Islet precursor cell (in vitro differentiated cells): ENCODE measurements at regions not wholly inside any gene's neighbourhood (a gene's known extent, or its start where the extent isn't known, plus 50 kb on each side); places are given as distances from the start of the nearest gene placed in this dataset.
A peak's percentile ranks its signal among the peaks of the same experiment; 100 is the strongest.
"Not testable (repeated sequence)": the region's sequence is repeated elsewhere in the genome, so short reads cannot be mapped to it uniquely, and the experiment has no call there.

ENCODE experiments used
- DNase-seq: peaks from one replicate; pipeline ENCODE4 v3.0.0-alpha.2; 2018

DNA sequence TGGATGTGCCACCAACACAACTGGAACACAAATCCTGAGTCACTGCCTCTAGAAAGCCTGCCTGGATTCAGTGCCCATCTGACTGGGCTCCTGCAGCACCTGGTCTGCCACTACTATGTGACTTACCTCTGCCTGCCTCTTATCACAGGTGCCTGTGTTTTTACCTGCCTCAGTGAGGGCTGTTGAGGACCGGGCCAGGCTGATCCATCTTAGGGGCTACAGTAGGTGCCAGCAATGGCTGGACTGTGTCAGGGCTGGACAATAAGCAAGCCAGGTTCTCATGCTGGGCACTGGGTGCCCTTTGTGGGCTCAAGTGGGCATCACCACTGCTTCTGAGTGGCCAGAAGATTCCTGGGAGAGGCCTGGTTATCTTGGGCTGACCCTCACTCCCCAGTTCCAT, 948.6 kb upstream of the TPTE start:
- DNase-seq, result not testable (repeated sequence)

GRCh38 chr21:9573528-9573927, 947.9 kb upstream of the TPTE start:
- DNase-seq, result not testable (repeated sequence)

DNA sequence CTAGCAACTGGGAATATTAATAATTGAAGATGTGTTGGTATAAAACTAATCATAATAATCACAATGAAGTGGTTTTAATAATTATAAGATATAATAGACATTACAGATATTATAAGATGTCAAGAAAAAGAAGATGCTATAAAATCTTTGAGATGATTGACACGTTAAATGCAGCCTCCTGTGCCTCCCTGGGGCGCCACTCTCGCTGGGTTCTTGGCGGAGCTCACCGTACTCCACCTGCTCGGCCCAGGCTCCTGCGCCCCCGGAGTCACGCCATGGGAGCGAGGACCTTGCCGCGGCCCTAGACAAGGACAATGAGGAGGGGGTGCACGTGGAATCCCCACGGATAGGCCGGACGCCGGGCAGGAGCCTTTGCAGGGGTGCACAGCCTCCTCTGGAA, 942.1 kb upstream of the TPTE start:
- DNase-seq, result not testable (repeated sequence)

GRCh38 chr21:9587941-9588340, 933.4 kb upstream of the TPTE start:
- peak; percentile 46 for DNase-seq

GRCh38 chr21:9592591-9592990, 928.8 kb upstream of the TPTE start:
- not testable (repeated sequence) for DNase-seq

- not testable (repeated sequence) for DNase-seq
Measured at GRCh38 chr21:9593646-9594045, 927.7 kb upstream of the TPTE start.

DNA sequence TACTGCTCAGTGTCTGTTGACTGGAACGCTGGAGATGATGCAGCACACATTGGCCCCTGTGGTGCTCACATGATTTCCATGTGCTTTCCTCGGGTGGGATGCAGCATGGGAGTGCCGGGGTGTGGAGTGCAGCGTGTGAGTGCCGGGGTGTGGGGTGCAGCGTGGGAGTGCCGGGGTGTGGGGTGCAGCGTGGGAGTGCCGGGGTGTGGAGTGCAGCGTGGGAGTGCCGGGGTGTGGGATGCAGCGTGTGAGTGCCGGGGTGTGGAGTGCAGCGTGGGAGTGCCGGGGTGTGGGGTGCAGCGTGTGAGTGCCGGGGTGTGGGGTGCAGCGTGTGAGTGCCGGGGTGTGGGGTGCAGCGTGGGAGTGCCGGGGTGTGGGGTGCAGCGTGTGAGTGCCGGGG, 907.4 kb upstream of the TPTE start:
- DNase-seq, result not testable (repeated sequence)

DNA sequence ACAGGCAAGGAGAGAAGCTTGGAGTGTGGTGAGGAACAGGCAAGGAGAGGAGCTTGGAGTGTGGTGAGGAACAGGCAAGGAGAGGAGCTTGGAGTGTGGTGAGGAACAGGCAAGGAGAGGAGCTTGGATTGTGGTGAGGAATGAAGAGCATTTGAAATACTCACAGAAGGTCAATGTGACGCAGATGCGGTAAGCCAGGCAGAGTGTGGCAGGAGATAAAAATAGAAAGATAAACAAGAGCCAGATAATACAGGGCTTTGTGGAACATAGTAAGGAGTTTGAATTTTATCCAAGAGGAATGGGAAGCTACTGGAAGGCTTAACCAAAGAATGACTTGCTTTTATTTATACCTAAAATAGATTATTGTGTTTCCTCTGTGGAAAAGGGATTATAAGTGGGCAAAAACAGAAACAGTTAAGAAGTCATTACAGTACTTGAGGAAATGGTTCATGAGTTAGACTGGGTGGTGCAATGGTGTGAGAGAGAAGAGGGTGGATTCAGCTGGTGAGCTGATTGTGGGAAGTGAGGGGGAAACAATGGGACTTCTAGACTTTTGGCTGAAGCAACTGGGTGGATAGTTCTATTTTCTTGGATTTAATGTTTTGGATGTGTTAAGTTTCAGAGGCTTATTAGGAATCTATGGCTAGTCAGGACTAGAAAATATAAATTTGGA, 900.1 kb upstream of the TPTE start:
- not testable (repeated sequence) for DNase-seq

DNA sequence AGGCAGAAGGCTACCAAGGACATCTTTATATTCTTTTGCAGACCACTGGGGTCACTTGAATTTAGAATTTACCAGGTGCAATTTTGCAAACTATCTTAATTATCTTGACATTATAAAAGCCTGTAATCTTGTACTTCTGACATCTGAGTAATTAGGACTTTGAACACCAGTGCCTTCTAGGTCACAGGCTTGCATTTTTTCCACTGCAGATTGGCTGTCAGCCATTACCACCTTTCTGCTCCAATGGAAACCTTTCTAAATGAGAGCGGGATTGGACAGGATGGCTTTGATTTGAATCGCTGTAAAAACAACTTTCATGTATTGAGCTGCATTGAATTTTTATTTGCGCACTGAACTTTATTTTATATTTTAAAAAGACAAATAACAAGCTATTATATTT, 893.3 kb upstream of the TPTE start:
- not testable (repeated sequence) for DNase-seq

- not testable (repeated sequence) for DNase-seq
Measured at GRCh38 chr21:9647409-9647808, 874.0 kb upstream of the TPTE start.

DNA sequence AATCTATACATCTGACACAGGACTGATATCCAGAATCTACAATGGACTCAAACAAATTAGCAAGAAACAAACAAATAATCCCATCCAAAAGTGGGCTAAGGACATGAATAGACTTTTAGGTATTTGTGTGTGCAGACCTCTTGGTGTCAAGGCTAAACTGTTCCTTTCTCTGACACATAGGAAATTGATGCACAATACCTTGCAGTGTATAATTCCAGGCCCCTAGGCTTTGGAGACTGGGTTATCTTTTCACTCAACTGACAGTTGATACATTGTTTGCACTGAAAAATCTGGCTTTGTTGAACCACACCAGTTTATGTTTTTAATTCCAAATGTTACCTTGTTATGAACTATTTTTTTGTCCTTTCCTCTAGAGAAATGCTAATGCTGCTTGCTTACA, 873.1 kb upstream of the TPTE start:
- not testable (repeated sequence) for DNase-seq

GRCh38 chr21:9648947-9649720, 872.2 kb upstream of the TPTE start:
- DNase-seq, result not testable (repeated sequence)

GRCh38 chr21:9652819-9653218, 868.6 kb upstream of the TPTE start:
- not testable (repeated sequence) for DNase-seq

GRCh38 chr21:9655221-9655620, 866.2 kb upstream of the TPTE start:
- not testable (repeated sequence) for DNase-seq

DNA sequence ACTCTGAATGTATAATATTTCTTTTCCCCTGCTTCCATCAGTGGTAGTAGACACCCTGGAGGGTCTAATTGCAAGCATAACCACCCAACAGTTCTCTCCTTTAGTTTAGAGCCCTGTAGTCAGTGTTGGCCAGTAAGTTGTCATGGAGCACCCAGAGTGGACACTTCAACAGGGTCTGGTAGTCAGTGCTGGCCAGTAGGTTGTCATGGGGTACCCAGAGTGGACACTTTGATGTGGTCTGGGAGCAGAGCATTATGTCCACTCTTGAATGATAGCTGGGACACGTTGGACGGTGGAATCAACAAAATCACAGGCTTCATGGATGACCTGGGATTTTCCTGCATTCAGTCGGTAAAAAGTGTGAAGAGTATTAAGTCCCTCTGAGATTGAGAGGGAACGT, 864.9 kb upstream of the TPTE start:
- not testable (repeated sequence) for DNase-seq

GRCh38 chr21:9657779-9658178, 863.6 kb upstream of the TPTE start:
- not testable (repeated sequence) for DNase-seq

- not testable (repeated sequence) for DNase-seq
Measured at GRCh38 chr21:9659877-9660276, 861.5 kb upstream of the TPTE start.

- not testable (repeated sequence) for DNase-seq
Measured at GRCh38 chr21:9663914-9664729, 857.3 kb upstream of the TPTE start.

GRCh38 chr21:9675811-9676210, 845.6 kb upstream of the TPTE start:
- DNase-seq, result not testable (repeated sequence)

- peak; percentile 10 for DNase-seq
Measured at GRCh38 chr21:9679029-9679428, 842.4 kb upstream of the TPTE start.

DNA sequence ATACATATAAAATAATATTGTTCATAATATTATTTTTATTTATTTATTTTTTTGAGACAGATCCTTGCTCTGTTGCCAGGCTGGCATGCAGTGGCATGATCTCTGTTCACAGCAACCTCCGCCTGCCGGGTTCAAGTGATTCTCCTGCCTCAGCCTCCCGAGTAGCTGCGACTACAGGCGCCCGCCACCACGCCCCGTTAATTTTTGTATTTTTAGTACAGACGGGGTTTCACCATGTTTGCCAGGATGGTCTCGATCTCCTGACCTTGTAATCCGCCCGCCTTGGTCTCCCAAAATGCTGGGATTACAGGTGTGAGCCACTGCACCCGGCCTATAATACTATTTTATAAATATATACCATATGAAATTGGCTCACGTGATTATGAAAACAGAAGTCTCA, 832.4 kb upstream of the TPTE start:
- not testable (repeated sequence) for DNase-seq

GRCh38 chr21:9690981-9691380, 830.4 kb upstream of the TPTE start:
- not testable (repeated sequence) for DNase-seq

- DNase-seq, result not testable (repeated sequence)
Measured at GRCh38 chr21:9695759-9696158, 825.6 kb upstream of the TPTE start.
